SU-DHL-6 (cell line): ENCODE measurements at regions not wholly inside any gene's neighbourhood (a gene's known extent, or its start where the extent isn't known, plus 50 kb on each side); places are given as distances from the start of the nearest gene placed in this dataset.

Source experiments
- H2AFZ ChIP-seq: fragments of 200-600 bp; sonication (generic); 2 replicates; pipeline ENCODE4 v1.6.1; 2014; ENCODE audit warnings: low read depth, mild to moderate bottlenecking, moderate library complexity, mixed read lengths, antibody characterized with exemption, low read length; ENCODE audit not compliant: severe bottlenecking
- H3F3A ChIP-seq: fragments of 200-600 bp; shearing (Covaris generic); 2 replicates; pipeline ENCODE4 v1.6.0; 2016; ENCODE audit warnings: antibody characterized with exemption, mild to moderate bottlenecking; ENCODE audit not compliant: insufficient read depth
- H3K27ac ChIP-seq: fragments of 200-600 bp; sonication (generic); 2 replicates; pipeline ENCODE4 v1.5.1; 2016; ENCODE audit warnings: low read depth, mild to moderate bottlenecking, low read length, moderate library complexity, mixed read lengths
- H3K27me3 ChIP-seq: fragments of 200-600 bp; sonication (generic), shearing (Covaris generic); 2 replicates; pipeline ENCODE4 v1.6.0; 2014; ENCODE audit warnings: mild to moderate bottlenecking, low read length
- H3K36me3 ChIP-seq: fragments of 200-600 bp; sonication (generic); 2 replicates; pipeline ENCODE4 v1.6.1; 2014; ENCODE audit warnings: mild to moderate bottlenecking, low read length, mixed read lengths
- H3K4me2 ChIP-seq: fragments of 300-600, 200-600 bp; shearing (Covaris generic), sonication (generic); 2 replicates; pipeline ENCODE4 v1.6.0; 2014; ENCODE audit warnings: low read length, low read depth, mild to moderate bottlenecking; ENCODE audit not compliant: poor library complexity, severe bottlenecking
- H3K4me3 ChIP-seq: fragments of 200-600 bp; sonication (generic); 2 replicates; pipeline ENCODE4 v1.5.1; 2014; ENCODE audit warnings: antibody characterized with exemption, low read length, mild to moderate bottlenecking, mixed read lengths; ENCODE audit not compliant: insufficient read depth, poor library complexity, severe bottlenecking
- H3K79me2 ChIP-seq: fragments of 200-600 bp; sonication (generic); 2 replicates; pipeline ENCODE4 v1.6.1; 2014; ENCODE audit warnings: mild to moderate bottlenecking, low read length, moderate library complexity; ENCODE audit not compliant: insufficient read depth
- H3K9ac ChIP-seq: fragments of 200-600 bp; sonication (generic); 2 replicates; pipeline ENCODE4 v1.7.0; 2014; ENCODE audit warnings: mild to moderate bottlenecking, low read length
- H3K9me2 ChIP-seq: fragments of 200-600 bp; sonication (generic); replicated peaks from 2 replicates; pipeline ENCODE4 v1.6.1; 2014; ENCODE audit warnings: low read length; ENCODE audit not compliant: insufficient read depth
- H3K9me3 ChIP-seq: fragments of 200-600 bp; sonication (generic); 2 replicates; pipeline ENCODE4 v1.6.1; 2014; ENCODE audit warnings: low read length, mixed read lengths; ENCODE audit not compliant: insufficient read depth
- H4K20me1 ChIP-seq: fragments of 200-600 bp; sonication (generic); 2 replicates; pipeline ENCODE4 v1.6.1; 2014; ENCODE audit warnings: low read depth, mild to moderate bottlenecking, antibody characterized with exemption, low read length, moderate library complexity, mixed read lengths
- EZH2phosphoT487 ChIP-seq: fragments of 200-600 bp; sonication (generic), shearing (Covaris generic); conservative IDR thresholded peaks from 2 replicates; pipeline ENCODE4 v1.6.1; 2018; ENCODE audit warnings: mild to moderate bottlenecking, antibody characterized with exemption, low read length, moderate library complexity, mixed read lengths
- TF ChIP-seq, protein P1 (sequence below): fragments of 200-600 bp; sonication (generic); IDR thresholded peaks from one replicate; pipeline ENCODE4 v1.5.1; 2017; ENCODE audit warnings: antibody characterized with exemption, mild to moderate bottlenecking, low read length, moderate library complexity; ENCODE audit not compliant: insufficient read depth, poor library complexity, severe bottlenecking

DNA sequence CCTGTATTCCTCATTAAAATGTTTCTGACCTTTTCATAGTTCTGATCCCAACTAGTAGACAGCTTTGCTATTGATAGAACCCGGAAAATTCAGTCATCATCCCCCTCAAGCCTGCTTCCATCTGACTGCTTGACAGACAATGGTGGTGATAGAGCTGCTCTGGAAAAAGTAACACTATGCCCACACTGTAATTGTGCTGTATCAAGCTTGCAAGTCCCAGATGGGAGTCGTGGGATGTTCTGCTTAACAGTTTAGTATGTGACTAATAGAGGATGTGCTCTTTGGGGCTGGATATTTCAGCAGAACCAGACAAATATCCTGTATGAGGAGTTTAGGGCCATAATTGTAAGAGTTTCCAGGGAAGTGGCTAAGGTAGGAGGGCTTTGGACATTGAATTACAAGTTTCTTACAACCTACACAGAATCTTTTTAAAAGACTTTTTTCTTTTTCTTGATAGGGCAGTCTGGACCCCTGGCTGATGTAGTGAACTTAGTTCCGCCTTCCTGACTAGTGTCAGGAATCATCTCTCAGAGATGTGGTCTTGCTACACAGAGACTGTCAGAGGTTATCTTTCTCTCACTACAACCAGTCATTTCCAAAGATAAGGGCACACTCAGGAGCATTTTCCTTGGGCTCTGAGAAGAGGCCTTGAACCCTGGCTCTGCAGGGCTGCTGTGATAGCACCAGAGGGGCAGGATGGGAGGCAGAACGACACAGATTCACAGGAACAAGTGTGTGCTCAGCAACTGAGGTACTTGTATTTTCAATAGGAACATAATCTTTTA is 158.0 kb upstream of the RBMS1 start:
- Histone ChIP-seq H3F3A (no peaks in the 10 kb centered on the region), H3K9me2 (no peaks in the 10 kb centered on the region), H4K20me1 (no peaks in the 10 kb centered on the region), H3K4me3 (no peak overlapping the region), H3K27me3 (no peaks in the 10 kb centered on the region), H3K79me2 (no peaks in the 10 kb centered on the region), H3K9me3 (no peaks in the 10 kb centered on the region), H3K36me3 (no peaks in the 10 kb centered on the region), H3K27ac (no peak overlapping the region), H3K9ac (no peak overlapping the region), H3K4me2 (no peak overlapping the region), H2AFZ (no peak overlapping the region)
- no peak for TF ChIP-seq EZH2phosphoT487
- TF ChIP-seq, protein P1, sequence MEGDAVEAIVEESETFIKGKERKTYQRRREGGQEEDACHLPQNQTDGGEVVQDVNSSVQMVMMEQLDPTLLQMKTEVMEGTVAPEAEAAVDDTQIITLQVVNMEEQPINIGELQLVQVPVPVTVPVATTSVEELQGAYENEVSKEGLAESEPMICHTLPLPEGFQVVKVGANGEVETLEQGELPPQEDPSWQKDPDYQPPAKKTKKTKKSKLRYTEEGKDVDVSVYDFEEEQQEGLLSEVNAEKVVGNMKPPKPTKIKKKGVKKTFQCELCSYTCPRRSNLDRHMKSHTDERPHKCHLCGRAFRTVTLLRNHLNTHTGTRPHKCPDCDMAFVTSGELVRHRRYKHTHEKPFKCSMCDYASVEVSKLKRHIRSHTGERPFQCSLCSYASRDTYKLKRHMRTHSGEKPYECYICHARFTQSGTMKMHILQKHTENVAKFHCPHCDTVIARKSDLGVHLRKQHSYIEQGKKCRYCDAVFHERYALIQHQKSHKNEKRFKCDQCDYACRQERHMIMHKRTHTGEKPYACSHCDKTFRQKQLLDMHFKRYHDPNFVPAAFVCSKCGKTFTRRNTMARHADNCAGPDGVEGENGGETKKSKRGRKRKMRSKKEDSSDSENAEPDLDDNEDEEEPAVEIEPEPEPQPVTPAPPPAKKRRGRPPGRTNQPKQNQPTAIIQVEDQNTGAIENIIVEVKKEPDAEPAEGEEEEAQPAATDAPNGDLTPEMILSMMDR: no peak

- Histone ChIP-seq H3K27ac (no peak overlapping the region), H3K9me3 (no peaks in the 10 kb centered on the region), H2AFZ (no peak overlapping the region), H3K4me3 (no peak overlapping the region), H4K20me1 (no peaks in the 10 kb centered on the region), H3F3A (no peaks in the 10 kb centered on the region), H3K27me3 (no peaks in the 10 kb centered on the region), H3K36me3 (no peaks in the 10 kb centered on the region), H3K9ac (no peak overlapping the region), H3K4me2 (no peak overlapping the region), H3K9me2 (no peaks in the 10 kb centered on the region), H3K79me2 (no peaks in the 10 kb centered on the region)
- no peak for TF ChIP-seq EZH2phosphoT487
- TF ChIP-seq, protein P1: no peak
Measured at GRCh38 chr2:160652236-160652635, 158.6 kb upstream of the RBMS1 start.

DNA sequence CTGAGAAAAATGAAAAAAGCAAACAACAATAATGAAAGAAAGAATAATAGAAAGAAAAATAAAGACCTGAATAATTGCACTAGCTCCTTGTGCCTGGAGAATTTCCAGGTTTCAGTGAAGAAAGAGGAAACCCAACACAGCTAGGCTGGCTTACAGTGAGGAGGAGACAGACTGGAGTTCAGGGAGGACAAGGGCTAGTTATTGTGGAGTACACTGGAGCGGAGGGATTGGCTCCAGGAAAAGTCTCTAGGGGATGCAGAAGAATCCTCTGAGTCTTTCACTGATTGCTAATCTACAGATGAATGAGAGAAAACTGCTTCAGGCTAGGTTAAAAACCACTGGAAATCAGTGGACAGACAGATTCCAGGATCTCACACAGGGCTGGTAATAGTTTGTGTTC is 163.6 kb upstream of the RBMS1 start:
- H3F3A ChIP-seq: no peaks in the 10 kb centered on the region
- H3K36me3 ChIP-seq: no peaks in the 10 kb centered on the region
- no peaks in the 10 kb centered on the region for H3K79me2 ChIP-seq
- no peak overlapping the region for H3K9ac ChIP-seq
- H3K4me3 ChIP-seq: no peak overlapping the region
- H3K27me3 ChIP-seq: no peaks in the 10 kb centered on the region
- no peak overlapping the region for H3K27ac ChIP-seq
- no peaks in the 10 kb centered on the region for H3K9me2 ChIP-seq
- TF ChIP-seq, protein P1: no peak
- TF ChIP-seq EZH2phosphoT487: no peak
- H4K20me1 ChIP-seq: no peaks in the 10 kb centered on the region
- H3K4me2 ChIP-seq: no peak overlapping the region
- no peak overlapping the region for H2AFZ ChIP-seq
- H3K9me3 ChIP-seq: no peaks in the 10 kb centered on the region
